ENCODE measurements at regions not wholly inside any gene's neighbourhood (a gene's known extent, or its start where the extent isn't known, plus 50 kb on each side); places are given as distances from the start of the nearest gene placed in this dataset.

DNA sequence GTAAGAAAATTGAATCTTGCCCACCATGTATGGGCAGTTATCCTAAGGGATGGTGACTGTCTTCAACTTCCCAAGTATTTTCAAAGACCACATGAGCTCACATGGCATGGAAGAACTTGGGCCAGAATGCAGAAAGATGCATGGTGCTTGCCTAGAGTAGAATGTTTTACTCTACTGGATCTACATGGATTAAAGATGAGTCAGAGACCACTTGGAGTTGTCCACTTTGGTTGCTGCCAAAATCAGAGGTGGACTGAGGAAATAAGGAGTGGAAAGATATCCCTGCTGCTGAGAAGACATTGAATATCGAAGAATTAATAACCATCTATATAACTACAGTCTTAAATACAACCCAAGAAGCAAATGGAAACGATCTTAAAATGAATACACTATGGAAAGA, 498.1 kb downstream of the NLGN4X start:
- intact Hi-C loops (cut with DNase I) = no loop called here
- no peaks in the 10 kb centered on the region for H3K36me3 ChIP-seq (ENCODE audit: control insufficient read depth in 1 of 2, insufficient read depth in 2 of 2, low read length in 1 of 2)
- WGBS, 2 donors = 73 to 80% methylated on average over 2 of the region's 2 CpGs
- no peaks in the 10 kb centered on the region for H3K4me1 ChIP-seq (ENCODE audit: control insufficient read depth in 1 of 2, insufficient read depth in 2 of 2, low read length in 2 of 2)
- no peaks in the 10 kb centered on the region for H3K9me3 ChIP-seq (ENCODE audit: control insufficient read depth, low read length)
- no peak for DNase-seq
- no peak for ATAC-seq (ENCODE audit: low FRiP score)
- H3K27ac ChIP-seq (ENCODE audit: low read depth in 1 of 2, low read length in 2 of 2) = no peak overlapping the region
- no peaks in the 10 kb centered on the region for H3K27me3 ChIP-seq (ENCODE audit: control insufficient read depth in 1 of 2, insufficient read depth in 2 of 2, low read length in 1 of 2)
- no peak overlapping the region for H3K4me3 ChIP-seq (ENCODE audit: low read length in 2 of 2)

DNA sequence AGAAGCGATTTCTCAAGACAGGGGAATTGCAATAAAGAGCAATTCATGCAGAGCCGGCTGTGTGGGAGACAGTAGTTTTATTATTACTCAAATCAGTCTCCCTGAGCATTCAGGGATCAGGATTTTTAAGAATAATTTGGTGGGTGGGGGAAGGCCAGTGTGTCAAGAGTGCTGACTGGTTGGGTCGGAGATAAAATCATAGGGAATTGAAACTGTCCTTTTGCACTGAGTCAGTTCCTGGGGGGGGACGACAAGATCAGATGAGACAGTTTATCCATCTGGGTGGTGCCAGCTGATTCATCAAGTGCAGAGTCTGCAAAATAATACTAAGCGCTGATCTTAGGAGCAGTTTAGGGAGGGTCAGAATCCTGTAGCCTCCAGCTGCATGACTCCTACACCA, 502.4 kb downstream of the NLGN4X start:
- intact Hi-C loops (cut with DNase I) = no loop called here
- Histone ChIP-seq H3K4me1 (ENCODE audit: control insufficient read depth in 1 of 2, insufficient read depth in 2 of 2, low read length in 2 of 2) (no peaks in the 10 kb centered on the region), H3K27me3 (ENCODE audit: control insufficient read depth in 1 of 2, insufficient read depth in 2 of 2, low read length in 1 of 2) (no peaks in the 10 kb centered on the region), H3K4me3 (ENCODE audit: low read length in 2 of 2) (no peak overlapping the region), H3K9me3 (ENCODE audit: control insufficient read depth, low read length) (no peaks in the 10 kb centered on the region), H3K27ac (ENCODE audit: low read depth in 1 of 2, low read length in 2 of 2) (no peak overlapping the region), H3K36me3 (ENCODE audit: control insufficient read depth in 1 of 2, insufficient read depth in 2 of 2, low read length in 1 of 2) (no peaks in the 10 kb centered on the region)
- WGBS, 2 donors = 73 to 75% methylated on average over 5 of the region's 5 CpGs
- peak in 1 of 2 donors; percentile 52 for DNase-seq
- no peak for ATAC-seq (ENCODE audit: low FRiP score)

DNA sequence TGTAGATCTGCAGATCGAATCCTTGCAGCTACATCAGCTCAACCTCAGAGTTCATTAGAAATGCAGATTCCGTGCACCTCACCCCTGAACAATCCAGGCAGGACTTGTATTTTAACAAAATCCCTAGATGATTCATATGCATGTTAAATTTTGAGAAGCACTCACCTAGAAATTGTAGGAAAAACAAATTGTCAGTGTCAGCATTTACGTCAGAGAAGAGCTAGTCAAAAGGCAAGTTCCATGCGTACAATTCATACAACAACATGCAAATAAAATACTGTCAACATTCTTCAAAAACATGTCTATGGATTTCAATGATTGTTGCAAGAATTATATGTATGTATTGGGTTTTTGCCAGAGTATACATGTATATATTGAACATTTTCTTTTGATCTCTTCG, 504.5 kb downstream of the NLGN4X start:
- ATAC-seq (ENCODE audit: low FRiP score) = no peak
- Histone ChIP-seq H3K4me3 (ENCODE audit: low read length in 2 of 2) (no peak overlapping the region), H3K36me3 (ENCODE audit: control insufficient read depth in 1 of 2, insufficient read depth in 2 of 2, low read length in 1 of 2) (no peaks in the 10 kb centered on the region), H3K27me3 (ENCODE audit: control insufficient read depth in 1 of 2, insufficient read depth in 2 of 2, low read length in 1 of 2) (no peaks in the 10 kb centered on the region), H3K27ac (ENCODE audit: low read depth in 1 of 2, low read length in 2 of 2) (no peak overlapping the region), H3K4me1 (ENCODE audit: control insufficient read depth in 1 of 2, insufficient read depth in 2 of 2, low read length in 2 of 2) (no peaks in the 10 kb centered on the region), H3K9me3 (ENCODE audit: control insufficient read depth, low read length) (no peaks in the 10 kb centered on the region)
- intact Hi-C loops (cut with DNase I) = no loop called here
- WGBS, 2 donors = 63 to 68% methylated on average over 5 of the region's 5 CpGs
- no peak for DNase-seq

DNA sequence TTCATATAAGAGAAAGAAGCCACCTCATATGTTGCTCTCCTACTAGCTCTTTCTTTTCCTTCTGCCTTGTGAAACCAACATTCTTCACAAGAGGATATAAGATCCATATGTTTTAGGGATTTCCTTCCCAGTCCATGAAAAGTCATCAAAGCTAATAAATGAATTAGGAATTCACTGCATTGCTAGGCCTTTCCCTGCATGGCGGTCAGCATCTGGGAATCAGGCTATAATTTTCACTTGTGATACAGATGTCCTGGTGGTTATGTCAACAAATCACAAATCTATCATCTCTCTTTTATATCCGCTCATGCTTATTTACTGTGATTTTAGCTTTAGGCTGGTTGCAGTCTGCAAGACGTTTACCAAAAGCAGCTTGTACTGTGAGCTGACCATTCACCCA, 510.0 kb downstream of the NLGN4X start:
- intact Hi-C loops (cut with DNase I) = no loop called here
- DNase-seq = no peak
- no peaks in the 10 kb centered on the region for H3K4me1 ChIP-seq (ENCODE audit: control insufficient read depth in 1 of 2, insufficient read depth in 2 of 2, low read length in 2 of 2)
- no peaks in the 10 kb centered on the region for H3K27me3 ChIP-seq (ENCODE audit: control insufficient read depth in 1 of 2, insufficient read depth in 2 of 2, low read length in 1 of 2)
- no peak overlapping the region for H3K4me3 ChIP-seq (ENCODE audit: low read length in 2 of 2)
- WGBS, 2 donors = 35 to 51% methylated on average over 3 of the region's 3 CpGs
- no peaks in the 10 kb centered on the region for H3K36me3 ChIP-seq (ENCODE audit: control insufficient read depth in 1 of 2, insufficient read depth in 2 of 2, low read length in 1 of 2)
- H3K9me3 ChIP-seq (ENCODE audit: control insufficient read depth, low read length) = no peaks in the 10 kb centered on the region
- no peak for ATAC-seq (ENCODE audit: low FRiP score)
- H3K27ac ChIP-seq (ENCODE audit: low read depth in 1 of 2, low read length in 2 of 2) = no peak overlapping the region

DNA sequence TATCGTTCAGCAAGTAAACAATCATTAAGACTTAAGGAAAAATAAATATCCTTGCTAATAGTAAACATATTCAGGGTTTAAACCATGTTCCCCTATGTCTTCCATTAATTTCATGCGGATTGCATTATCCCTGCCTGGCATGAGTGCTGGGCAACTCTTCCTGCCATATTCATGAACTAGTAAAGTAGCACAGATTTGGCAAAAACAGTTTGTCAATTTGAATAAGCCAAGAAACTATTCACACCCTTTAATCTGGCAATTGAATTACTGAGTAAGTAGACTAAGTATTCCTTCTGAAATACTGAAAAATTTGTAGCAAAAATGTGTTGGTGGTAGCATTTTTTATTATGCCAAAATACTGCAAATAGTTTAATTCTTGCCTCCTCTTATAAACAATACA, 512.0 kb downstream of the NLGN4X start:
- Histone ChIP-seq H3K27me3 (ENCODE audit: control insufficient read depth in 1 of 2, insufficient read depth in 2 of 2, low read length in 1 of 2) (no peaks in the 10 kb centered on the region), H3K36me3 (ENCODE audit: control insufficient read depth in 1 of 2, insufficient read depth in 2 of 2, low read length in 1 of 2) (no peaks in the 10 kb centered on the region), H3K9me3 (ENCODE audit: control insufficient read depth, low read length) (no peaks in the 10 kb centered on the region), H3K27ac (ENCODE audit: low read depth in 1 of 2, low read length in 2 of 2) (no peak overlapping the region), H3K4me1 (ENCODE audit: control insufficient read depth in 1 of 2, insufficient read depth in 2 of 2, low read length in 2 of 2) (no peaks in the 10 kb centered on the region), H3K4me3 (ENCODE audit: low read length in 2 of 2) (no peak overlapping the region)
- intact Hi-C loops (cut with DNase I) = no loop called here
- no peak for ATAC-seq (ENCODE audit: low FRiP score)
- DNase-seq = no peak
- WGBS, 2 donors = 65 to 69% methylated on average over 2 of the region's 2 CpGs

DNA sequence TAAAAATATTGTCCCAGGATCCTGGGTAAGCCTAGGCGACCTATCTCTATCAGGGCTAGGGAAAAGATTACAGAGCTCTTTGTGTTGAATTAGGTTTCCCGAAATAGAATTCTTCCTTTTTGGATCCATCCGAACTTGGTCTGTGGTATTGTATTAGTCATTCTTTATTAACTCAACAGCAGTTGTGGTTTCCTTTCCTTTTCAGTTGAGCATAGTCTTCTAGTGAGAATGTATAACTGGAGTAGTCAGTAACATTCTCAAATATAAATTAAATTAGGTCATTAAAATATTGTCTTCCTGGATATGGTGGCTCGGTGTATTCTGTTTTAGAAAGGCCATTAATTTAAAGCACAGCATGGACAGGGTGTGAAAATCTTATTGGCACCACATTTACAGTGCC, 520.4 kb downstream of the NLGN4X start:
- intact Hi-C loops (cut with DNase I) = no loop called here
- 37 to 62% methylated on average over 4 of the region's 4 CpGs for WGBS, 2 donors
- Histone ChIP-seq H3K4me3 (ENCODE audit: low read length in 2 of 2) (no peak overlapping the region), H3K36me3 (ENCODE audit: control insufficient read depth in 1 of 2, insufficient read depth in 2 of 2, low read length in 1 of 2) (no peaks in the 10 kb centered on the region), H3K27me3 (ENCODE audit: control insufficient read depth in 1 of 2, insufficient read depth in 2 of 2, low read length in 1 of 2) (no peaks in the 10 kb centered on the region), H3K27ac (ENCODE audit: low read depth in 1 of 2, low read length in 2 of 2) (no peak overlapping the region), H3K9me3 (ENCODE audit: control insufficient read depth, low read length) (no peaks in the 10 kb centered on the region), H3K4me1 (ENCODE audit: control insufficient read depth in 1 of 2, insufficient read depth in 2 of 2, low read length in 2 of 2) (no peaks in the 10 kb centered on the region)
- DNase-seq (no peak), ATAC-seq (ENCODE audit: low FRiP score) (no peak)

DNA sequence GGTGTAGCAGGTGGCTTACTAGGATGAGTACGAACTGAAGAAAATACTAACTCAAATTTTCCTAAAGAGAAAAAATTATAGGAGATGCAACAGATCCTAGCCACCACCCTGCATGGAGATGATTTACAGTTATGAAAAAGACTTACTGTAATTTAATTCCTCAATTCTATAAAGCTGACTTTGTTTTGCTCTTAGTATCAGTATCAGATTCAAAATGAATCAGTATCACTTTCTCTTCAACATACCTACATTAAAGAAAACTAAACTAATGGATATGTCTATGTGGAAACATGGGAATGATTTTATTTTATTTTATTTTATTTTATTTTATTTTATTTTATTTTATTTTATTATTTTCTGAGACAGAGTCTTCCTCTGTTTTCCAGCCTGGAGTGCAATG, 525.8 kb downstream of the NLGN4X start:
- intact Hi-C loops (cut with DNase I) = no loop called here
- Histone ChIP-seq H3K9me3 (ENCODE audit: control insufficient read depth, low read length) (no peaks in the 10 kb centered on the region), H3K4me1 (ENCODE audit: control insufficient read depth in 1 of 2, insufficient read depth in 2 of 2, low read length in 2 of 2) (no peaks in the 10 kb centered on the region), H3K4me3 (ENCODE audit: low read length in 2 of 2) (no peak overlapping the region), H3K27me3 (ENCODE audit: control insufficient read depth in 1 of 2, insufficient read depth in 2 of 2, low read length in 1 of 2) (no peaks in the 10 kb centered on the region), H3K27ac (ENCODE audit: low read depth in 1 of 2, low read length in 2 of 2) (no peak overlapping the region), H3K36me3 (ENCODE audit: control insufficient read depth in 1 of 2, insufficient read depth in 2 of 2, low read length in 1 of 2) (no peaks in the 10 kb centered on the region)
- ATAC-seq (ENCODE audit: low FRiP score) (no peak), DNase-seq (no peak)
- WGBS, 2 donors = 84 to 90% methylated on average over 1 of the region's 1 CpG

DNA sequence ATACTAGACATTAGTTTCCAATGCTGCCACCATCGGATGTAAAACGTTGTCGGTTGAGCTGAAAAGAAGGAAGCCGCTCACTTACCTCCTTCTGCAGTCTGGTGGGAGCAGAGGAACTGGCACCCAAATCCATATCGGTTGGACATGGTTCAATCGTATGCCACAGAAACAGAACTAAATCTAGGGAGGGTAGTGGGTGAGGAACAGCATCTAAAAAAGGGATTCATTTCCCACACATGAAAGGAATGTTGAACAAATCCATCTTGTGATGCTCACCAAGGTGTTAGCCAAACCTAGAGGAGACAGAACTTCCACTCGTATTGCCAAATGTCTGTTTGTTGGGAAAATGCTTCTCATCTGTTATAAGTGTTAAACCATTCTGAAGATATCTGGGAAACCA, 532.7 kb downstream of the NLGN4X start:
- Histone ChIP-seq H3K4me1 (ENCODE audit: control insufficient read depth in 1 of 2, insufficient read depth in 2 of 2, low read length in 2 of 2) (no peaks in the 10 kb centered on the region), H3K9me3 (ENCODE audit: control insufficient read depth, low read length) (no peaks in the 10 kb centered on the region), H3K4me3 (ENCODE audit: low read length in 2 of 2) (no peak overlapping the region), H3K27ac (ENCODE audit: low read depth in 1 of 2, low read length in 2 of 2) (no peak overlapping the region), H3K27me3 (ENCODE audit: control insufficient read depth in 1 of 2, insufficient read depth in 2 of 2, low read length in 1 of 2) (no peaks in the 10 kb centered on the region), H3K36me3 (ENCODE audit: control insufficient read depth in 1 of 2, insufficient read depth in 2 of 2, low read length in 1 of 2) (no peaks in the 10 kb centered on the region)
- intact Hi-C loops (cut with DNase I) = no loop called here
- 83 to 93% methylated on average over 7 of the region's 7 CpGs for WGBS, 2 donors
- no peak for DNase-seq
- ATAC-seq (ENCODE audit: low FRiP score) = no peak

DNA sequence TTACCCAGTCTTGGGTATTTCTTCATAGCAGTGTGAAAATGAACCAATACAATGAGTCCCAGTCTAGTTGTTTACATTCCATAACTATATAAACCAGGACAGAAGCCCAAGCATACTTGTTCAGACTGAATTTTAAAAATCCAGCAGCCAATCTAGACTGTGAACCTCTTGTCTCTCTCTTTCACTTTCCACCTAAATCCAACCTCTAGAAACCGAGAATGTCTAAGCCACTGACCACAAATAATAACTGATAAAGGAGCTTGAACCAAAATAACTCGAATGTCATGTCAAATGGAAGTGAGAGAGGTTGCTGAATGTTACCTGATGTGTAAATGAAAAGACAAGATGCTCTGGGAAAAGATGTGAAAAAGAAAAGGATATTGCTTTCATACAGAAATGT, 544.7 kb downstream of the NLGN4X start:
- no peaks in the 10 kb centered on the region for H3K27me3 ChIP-seq (ENCODE audit: control insufficient read depth in 1 of 2, insufficient read depth in 2 of 2, low read length in 1 of 2)
- no peak overlapping the region for H3K4me3 ChIP-seq (ENCODE audit: low read length in 2 of 2)
- no peaks in the 10 kb centered on the region for H3K4me1 ChIP-seq (ENCODE audit: control insufficient read depth in 1 of 2, insufficient read depth in 2 of 2, low read length in 2 of 2)
- DNase-seq (no peak), ATAC-seq (ENCODE audit: low FRiP score) (no peak)
- H3K36me3 ChIP-seq (ENCODE audit: control insufficient read depth in 1 of 2, insufficient read depth in 2 of 2, low read length in 1 of 2) = no peaks in the 10 kb centered on the region
- no peak overlapping the region for H3K27ac ChIP-seq (ENCODE audit: low read depth in 1 of 2, low read length in 2 of 2)
- 57 to 68% methylated on average over 2 of the region's 2 CpGs for WGBS, 2 donors
- H3K9me3 ChIP-seq (ENCODE audit: control insufficient read depth, low read length) = no peaks in the 10 kb centered on the region
- intact Hi-C loops (cut with DNase I) = no loop called here
